ENCODE measurements at regions not wholly inside any gene's neighbourhood (a gene's known extent, or its start where the extent isn't known, plus 50 kb on each side); places are given as distances from the start of the nearest gene placed in this dataset.
"Not testable (repeated sequence)": the region's sequence is repeated elsewhere in the genome, so short reads cannot be mapped to it uniquely, and the experiment has no call there.

- DNase-seq, result no peak
Measured at GRCh38 chr9:117775591-117775990, 71.4 kb downstream of the TLR4 start.

GRCh38 chr9:117777823-117778222, 73.6 kb downstream of the TLR4 start:
- DNase-seq, result no peak

- no peak for DNase-seq
Measured at GRCh38 chr9:117779760-117780159, 75.6 kb downstream of the TLR4 start.

- DNase-seq, result peak; percentile 39
Measured at GRCh38 chr9:117782931-117783788, 79.0 kb downstream of the TLR4 start.

GRCh38 chr9:117783828-117784227, 79.6 kb downstream of the TLR4 start:
- DNase-seq, result no peak

- no peak for DNase-seq
Measured at GRCh38 chr9:117784996-117785395, 80.8 kb downstream of the TLR4 start.

- no peak for DNase-seq
Measured at GRCh38 chr9:117787746-117788145, 83.5 kb downstream of the TLR4 start.

- DNase-seq, result no peak
Measured at GRCh38 chr9:117795271-117795670, 91.1 kb downstream of the TLR4 start.

- no peak for DNase-seq
Measured at GRCh38 chr9:117796681-117797080, 92.5 kb downstream of the TLR4 start.

GRCh38 chr9:117800389-117800788, 96.2 kb downstream of the TLR4 start:
- no peak for DNase-seq

- DNase-seq, result no peak
Measured at GRCh38 chr9:117809751-117810150, 105.5 kb downstream of the TLR4 start.

- no peak for DNase-seq
Measured at GRCh38 chr9:117815315-117815714, 111.1 kb downstream of the TLR4 start.

- DNase-seq, result no peak
Measured at GRCh38 chr9:117815948-117816347, 111.7 kb downstream of the TLR4 start.

GRCh38 chr9:117821954-117822353, 117.8 kb downstream of the TLR4 start:
- no peak for DNase-seq

- no peak for DNase-seq
Measured at GRCh38 chr9:117823576-117823975, 119.4 kb downstream of the TLR4 start.

GRCh38 chr9:117825609-117826347, 121.6 kb downstream of the TLR4 start:
- peak; percentile 54 for DNase-seq

- no peak for DNase-seq
Measured at GRCh38 chr9:117826837-117827236, 122.6 kb downstream of the TLR4 start.

- no peak for DNase-seq
Measured at GRCh38 chr9:117827456-117827855, 123.3 kb downstream of the TLR4 start.

GRCh38 chr9:117828466-117828865, 124.3 kb downstream of the TLR4 start:
- DNase-seq, result no peak

- DNase-seq, result no peak
Measured at GRCh38 chr9:117835798-117836197, 131.6 kb downstream of the TLR4 start.

- no peak for DNase-seq
Measured at GRCh38 chr9:117839862-117840261, 135.7 kb downstream of the TLR4 start.

GRCh38 chr9:117851836-117852461, 147.7 kb downstream of the TLR4 start:
- not testable (repeated sequence) for DNase-seq

- no peak for DNase-seq
Measured at GRCh38 chr9:117858561-117858960, 154.4 kb downstream of the TLR4 start.

- DNase-seq, result no peak
Measured at GRCh38 chr9:117860849-117861248, 156.6 kb downstream of the TLR4 start.
